ENCODE measurements at regions not wholly inside any gene's neighbourhood (a gene's known extent, or its start where the extent isn't known, plus 50 kb on each side); places are given as distances from the start of the nearest gene placed in this dataset.

DNA sequence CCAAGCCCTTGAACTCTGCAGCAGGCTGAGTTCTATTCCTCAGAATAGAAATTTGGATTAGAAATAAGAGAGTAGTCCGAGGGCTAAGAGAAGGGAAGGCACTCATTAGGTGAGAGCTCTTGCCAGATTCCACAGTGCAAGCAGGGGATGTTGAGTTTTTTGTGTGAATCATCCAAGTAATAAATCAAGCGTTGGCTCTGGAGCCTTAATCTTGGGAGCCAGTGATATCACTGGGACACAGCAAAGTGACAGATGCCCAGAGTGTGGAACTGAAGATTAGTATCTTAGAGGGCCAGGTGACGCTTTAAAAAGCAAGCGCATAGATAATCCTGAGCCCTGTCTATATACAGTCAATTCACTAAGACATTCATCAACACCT is 60.3 kb downstream of the FOXD1 start:
- TF ChIP-seq, protein P1, sequence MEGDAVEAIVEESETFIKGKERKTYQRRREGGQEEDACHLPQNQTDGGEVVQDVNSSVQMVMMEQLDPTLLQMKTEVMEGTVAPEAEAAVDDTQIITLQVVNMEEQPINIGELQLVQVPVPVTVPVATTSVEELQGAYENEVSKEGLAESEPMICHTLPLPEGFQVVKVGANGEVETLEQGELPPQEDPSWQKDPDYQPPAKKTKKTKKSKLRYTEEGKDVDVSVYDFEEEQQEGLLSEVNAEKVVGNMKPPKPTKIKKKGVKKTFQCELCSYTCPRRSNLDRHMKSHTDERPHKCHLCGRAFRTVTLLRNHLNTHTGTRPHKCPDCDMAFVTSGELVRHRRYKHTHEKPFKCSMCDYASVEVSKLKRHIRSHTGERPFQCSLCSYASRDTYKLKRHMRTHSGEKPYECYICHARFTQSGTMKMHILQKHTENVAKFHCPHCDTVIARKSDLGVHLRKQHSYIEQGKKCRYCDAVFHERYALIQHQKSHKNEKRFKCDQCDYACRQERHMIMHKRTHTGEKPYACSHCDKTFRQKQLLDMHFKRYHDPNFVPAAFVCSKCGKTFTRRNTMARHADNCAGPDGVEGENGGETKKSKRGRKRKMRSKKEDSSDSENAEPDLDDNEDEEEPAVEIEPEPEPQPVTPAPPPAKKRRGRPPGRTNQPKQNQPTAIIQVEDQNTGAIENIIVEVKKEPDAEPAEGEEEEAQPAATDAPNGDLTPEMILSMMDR (conservative IDR thresholded peaks at IDR 0.05; ENCODE audit: low read depth, low read length) = no peak
- TF ChIP-seq POLR2A (IDR thresholded peaks at IDR 0.05; ENCODE audit: low read depth, low read length) (no peak), MAZ (IDR thresholded peaks at IDR 0.05; ENCODE audit: borderline replicate concordance, low read depth, low read length) (no peak), RCOR1 (IDR thresholded peaks at IDR 0.05; ENCODE audit: insufficient replicate concordance, low read length) (no peak), SMC3 (IDR thresholded peaks at IDR 0.05; ENCODE audit: low read depth, low read length) (no peak), NFE2L2 (IDR thresholded peaks at IDR 0.05; ENCODE audit: low read depth, low read length) (no peak), RAD21 (IDR thresholded peaks at IDR 0.05; ENCODE audit: low read length) (no peak), MXI1 (IDR thresholded peaks at IDR 0.05; ENCODE audit: borderline replicate concordance, low read depth, low read length) (no peak), CEBPB (IDR thresholded peaks at IDR 0.05; ENCODE audit: low read depth, low read length) (no peak), BHLHE40 (IDR thresholded peaks at IDR 0.05; ENCODE audit: low read depth, low read length) (no peak), FOS (IDR thresholded peaks at IDR 0.05; ENCODE audit: low read depth, low read length) (no peak), MAFK (IDR thresholded peaks at IDR 0.05; ENCODE audit: low read depth, low read length) (no peak)
- TF ChIP-seq, protein P2, sequence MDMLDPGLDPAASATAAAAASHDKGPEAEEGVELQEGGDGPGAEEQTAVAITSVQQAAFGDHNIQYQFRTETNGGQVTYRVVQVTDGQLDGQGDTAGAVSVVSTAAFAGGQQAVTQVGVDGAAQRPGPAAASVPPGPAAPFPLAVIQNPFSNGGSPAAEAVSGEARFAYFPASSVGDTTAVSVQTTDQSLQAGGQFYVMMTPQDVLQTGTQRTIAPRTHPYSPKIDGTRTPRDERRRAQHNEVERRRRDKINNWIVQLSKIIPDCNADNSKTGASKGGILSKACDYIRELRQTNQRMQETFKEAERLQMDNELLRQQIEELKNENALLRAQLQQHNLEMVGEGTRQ (IDR thresholded peaks at IDR 0.05; ENCODE audit: low read depth, low read length) = no peak
- TF ChIP-seq, protein P3, sequence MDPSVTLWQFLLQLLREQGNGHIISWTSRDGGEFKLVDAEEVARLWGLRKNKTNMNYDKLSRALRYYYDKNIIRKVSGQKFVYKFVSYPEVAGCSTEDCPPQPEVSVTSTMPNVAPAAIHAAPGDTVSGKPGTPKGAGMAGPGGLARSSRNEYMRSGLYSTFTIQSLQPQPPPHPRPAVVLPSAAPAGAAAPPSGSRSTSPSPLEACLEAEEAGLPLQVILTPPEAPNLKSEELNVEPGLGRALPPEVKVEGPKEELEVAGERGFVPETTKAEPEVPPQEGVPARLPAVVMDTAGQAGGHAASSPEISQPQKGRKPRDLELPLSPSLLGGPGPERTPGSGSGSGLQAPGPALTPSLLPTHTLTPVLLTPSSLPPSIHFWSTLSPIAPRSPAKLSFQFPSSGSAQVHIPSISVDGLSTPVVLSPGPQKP (IDR thresholded peaks at IDR 0.05; ENCODE audit: borderline replicate concordance, low read depth, low read length) = no peak

Measured in IMR-90 (cell line).